Prostate gland (tissue), 2 donors: ENCODE measurements at regions not wholly inside any gene's neighbourhood (a gene's known extent, or its start where the extent isn't known, plus 50 kb on each side); places are given as distances from the start of the nearest gene placed in this dataset.
"Not testable (repeated sequence)": the region's sequence is repeated elsewhere in the genome, so short reads cannot be mapped to it uniquely, and the experiment has no call there.

Experiments used
- DNase-seq: peaks from one replicate; pipeline ENCODE4 v3.0.0-alpha.2; 2019; ENCODE audit warnings: low spot score
- H3K27ac ChIP-seq, 2 donors: fragments of 200-600 bp; sonication (generic); 2 replicates each; pipeline ENCODE4 v1.5.1; 2017 to 2019
- H3K27me3 ChIP-seq: fragments of 200-600 bp; sonication (generic); replicated peaks from 2 replicates; pipeline ENCODE4 v1.5.1; 2019; ENCODE audit not compliant: insufficient read depth
- H3K36me3 ChIP-seq, 2 donors: fragments of 200-600 bp; sonication (generic); 1 replicate in 1 of 2; 2 replicates in 1 of 2; pipeline versions ENCODE4 v1.5.1 to v1.8.1; 2017 to 2019
- H3K4me1 ChIP-seq: fragments of 200-600 bp; sonication (generic); replicated peaks from 2 replicates; pipeline ENCODE4 v1.5.1; 2019
- H3K4me3 ChIP-seq, 2 donors: fragments of 200-600 bp; sonication (generic); 2 replicates each; pipeline ENCODE4 v1.5.1; 2017 to 2019
- H3K9me3 ChIP-seq: fragments of 200-600 bp; sonication (generic); 2 replicates; pipeline ENCODE4 v1.5.1; 2017
- POLR2A ChIP-seq: fragments of 450-650 bp; IDR thresholded peaks from one replicate; pipeline ENCODE4 v1.6.1; 2016; ENCODE audit warnings: antibody characterized with exemption, mild to moderate bottlenecking
- POLR2AphosphoS5 ChIP-seq: sonication (generic); formaldehyde crosslinking; IDR thresholded peaks from one replicate; pipeline ENCODE4 v1.6.1; 2017; ENCODE audit warnings: antibody characterized with exemption
- WGBS: methylation state at CpG from one replicate; pipeline ENCODE4 v1.1.5; 2018; 5-methylcytosine and 5-hydroxymethylcytosine counted together
- intact Hi-C: fragments of 100-400 bp; cut with DNase I; formaldehyde crosslinking; loops from one replicate; pipeline ENCODE4 v1.14.2; 2022
- TF ChIP-seq, protein P1 (sequence below), 4 experiments: fragments of 200-600 bp in 2 of 4; fragments of 450-650 bp in 2 of 4; sonication (generic) in 2 of 4; IDR thresholded peaks; 1 replicate in 3 of 4; 2 replicates in 1 of 4; pipeline ENCODE4 v1.5.1; 2016 to 2019; ENCODE audit warnings: antibody characterized with exemption in 4 of 4, mild to moderate bottlenecking in 2 of 4, moderate library complexity in 2 of 4

- no peaks in the 10 kb centered on the region for H3K9me3 ChIP-seq
- 85% methylated on average over 9 of the region's 9 CpGs for WGBS
- intact Hi-C loops = loop anchor here (5.0 kb wide), 1 partner anchor 258 kb away; no protein-coding TSS in a partner anchor
- TF ChIP-seq POLR2A (no peak), POLR2AphosphoS5 (no peak)
- TF ChIP-seq, protein P1, sequence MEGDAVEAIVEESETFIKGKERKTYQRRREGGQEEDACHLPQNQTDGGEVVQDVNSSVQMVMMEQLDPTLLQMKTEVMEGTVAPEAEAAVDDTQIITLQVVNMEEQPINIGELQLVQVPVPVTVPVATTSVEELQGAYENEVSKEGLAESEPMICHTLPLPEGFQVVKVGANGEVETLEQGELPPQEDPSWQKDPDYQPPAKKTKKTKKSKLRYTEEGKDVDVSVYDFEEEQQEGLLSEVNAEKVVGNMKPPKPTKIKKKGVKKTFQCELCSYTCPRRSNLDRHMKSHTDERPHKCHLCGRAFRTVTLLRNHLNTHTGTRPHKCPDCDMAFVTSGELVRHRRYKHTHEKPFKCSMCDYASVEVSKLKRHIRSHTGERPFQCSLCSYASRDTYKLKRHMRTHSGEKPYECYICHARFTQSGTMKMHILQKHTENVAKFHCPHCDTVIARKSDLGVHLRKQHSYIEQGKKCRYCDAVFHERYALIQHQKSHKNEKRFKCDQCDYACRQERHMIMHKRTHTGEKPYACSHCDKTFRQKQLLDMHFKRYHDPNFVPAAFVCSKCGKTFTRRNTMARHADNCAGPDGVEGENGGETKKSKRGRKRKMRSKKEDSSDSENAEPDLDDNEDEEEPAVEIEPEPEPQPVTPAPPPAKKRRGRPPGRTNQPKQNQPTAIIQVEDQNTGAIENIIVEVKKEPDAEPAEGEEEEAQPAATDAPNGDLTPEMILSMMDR (IDR thresholded peaks at IDR 0.05) = no peak
- no peak overlapping the region for H3K27ac ChIP-seq
- H3K36me3 ChIP-seq = no peaks in the 10 kb centered on the region
- H3K4me1 ChIP-seq = no peaks in the 10 kb centered on the region
- H3K4me3 ChIP-seq = no peak overlapping the region
- H3K27me3 ChIP-seq = no peaks in the 10 kb centered on the region
- no peak for DNase-seq
These were observed 414.3 kb downstream of the TMEM121 start for GRCh38 chr14:105940534-105941225.

DNA sequence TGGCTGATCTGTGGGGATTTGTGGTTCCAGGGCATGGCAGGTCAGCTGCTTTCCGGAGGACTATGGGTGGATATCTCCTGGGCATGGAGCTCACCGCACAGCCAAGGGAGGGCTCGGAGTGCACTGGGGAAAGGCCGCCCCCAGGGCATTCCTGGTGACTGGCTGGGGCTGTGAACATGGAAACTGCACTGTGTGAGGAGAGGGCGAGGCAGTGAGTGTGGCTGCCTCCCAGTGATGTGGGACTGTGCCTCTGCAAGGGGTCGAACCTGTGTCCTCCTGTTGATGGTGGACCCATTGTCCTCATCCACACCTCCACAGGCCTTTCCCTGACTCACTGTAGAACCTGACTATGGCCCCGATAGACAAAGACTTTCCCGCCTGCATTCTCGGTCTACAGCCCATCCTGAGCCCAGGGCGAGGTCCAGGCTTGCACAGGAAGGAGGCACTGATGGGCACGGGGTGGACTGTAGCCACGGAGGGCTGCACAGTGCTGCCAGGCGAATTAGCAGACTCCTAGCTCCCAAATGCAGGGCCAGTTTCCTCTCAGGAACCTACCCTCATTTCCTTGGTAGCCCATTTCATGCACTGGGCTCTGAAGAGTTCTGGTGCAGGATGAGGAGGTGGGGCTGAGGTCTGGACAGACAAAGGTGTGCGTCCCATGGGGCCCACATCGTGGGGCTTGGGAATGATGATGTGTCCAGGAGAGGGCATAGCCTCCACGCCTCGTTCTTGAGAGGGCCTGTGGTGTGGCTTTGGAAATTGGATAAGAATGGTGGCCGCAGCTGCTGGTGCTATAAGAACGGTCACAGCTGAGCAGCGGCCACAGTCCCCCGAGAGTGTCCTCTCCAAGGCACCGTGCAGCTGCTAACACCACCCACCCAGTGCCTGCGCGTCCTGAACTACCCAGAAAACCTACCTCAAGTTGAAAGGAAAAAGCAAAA, 415.1 kb downstream of the TMEM121 start:
- Histone ChIP-seq H3K9me3 (no peaks in the 10 kb centered on the region), H3K4me1 (no peaks in the 10 kb centered on the region), H3K27me3 (no peaks in the 10 kb centered on the region), H3K4me3 (no peak overlapping the region), H3K27ac (no peak overlapping the region), H3K36me3 (no peaks in the 10 kb centered on the region)
- intact Hi-C loops = loop anchor here (5.0 kb wide), 1 partner anchor 259 kb away; no protein-coding TSS in a partner anchor
- no peak for DNase-seq
- TF ChIP-seq, protein P1 (IDR thresholded peaks at IDR 0.05) = no peak
- TF ChIP-seq POLR2AphosphoS5 = no peak
- TF ChIP-seq POLR2A = no peak
- WGBS = 83% methylated on average over 24 of the region's 24 CpGs

DNA sequence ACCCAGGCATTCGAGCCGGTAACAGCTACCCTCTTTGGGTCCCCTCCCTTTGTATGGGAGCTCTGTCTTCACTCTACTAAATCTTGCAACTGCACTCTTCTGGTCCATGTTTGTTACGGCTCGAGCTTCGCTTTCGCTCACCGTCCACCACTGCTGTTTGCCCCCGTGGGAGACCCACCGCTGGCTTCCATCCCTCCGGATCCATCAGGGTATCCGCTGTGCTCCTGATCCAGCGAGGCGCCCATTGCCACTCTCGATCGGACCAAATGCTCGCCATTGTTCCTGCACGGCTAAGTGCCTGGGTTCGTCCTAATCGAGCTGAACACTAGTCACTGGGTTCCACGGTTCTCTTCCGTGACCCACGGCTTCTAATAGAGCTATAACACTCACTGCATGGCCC, 416.3 kb downstream of the TMEM121 start:
- H3K27me3 ChIP-seq, H3K27ac ChIP-seq, H3K4me1 ChIP-seq, DNase-seq, H3K36me3 ChIP-seq, H3K4me3 ChIP-seq, H3K9me3 ChIP-seq: not testable (repeated sequence)
- WGBS = 91% methylated on average over 22 of the region's 22 CpGs
- intact Hi-C loops = loop anchor here (5.0 kb wide), 1 partner anchor 260 kb away; no protein-coding TSS in a partner anchor

DNA sequence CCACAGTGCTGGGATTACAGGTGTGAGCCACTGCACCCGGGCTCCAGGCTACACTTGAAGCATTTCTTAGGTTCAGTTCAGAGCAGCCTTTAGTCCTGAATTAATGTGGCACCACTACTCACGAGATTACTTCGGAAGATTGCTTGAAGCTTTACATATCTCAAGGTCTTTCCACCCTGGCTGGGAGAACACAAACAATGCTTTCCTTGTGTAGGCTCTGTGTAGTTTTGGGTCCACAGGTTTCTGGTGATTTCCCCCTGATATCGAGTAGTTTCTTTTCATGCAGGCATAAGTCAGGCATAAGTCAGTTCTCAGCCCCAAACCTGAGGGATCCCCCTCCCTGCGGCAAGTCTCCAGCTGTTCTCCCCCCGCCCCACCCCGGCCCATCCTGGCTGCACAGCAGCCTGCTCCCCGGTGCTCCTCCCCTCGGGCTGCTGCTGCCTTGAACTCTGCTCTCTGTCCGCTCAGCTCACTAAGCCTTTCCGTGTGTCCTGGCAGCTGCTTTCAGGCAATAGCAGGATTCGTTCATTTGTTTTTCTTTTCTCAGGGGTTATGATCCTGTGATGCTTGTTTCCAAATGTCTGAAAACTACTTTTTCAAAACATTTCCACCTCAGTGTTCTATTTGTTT, 417.7 kb downstream of the TMEM121 start:
- Histone ChIP-seq H3K27ac (no peak overlapping the region), H3K4me3 (no peak overlapping the region), H3K4me1 (no peaks in the 10 kb centered on the region), H3K9me3 (no peaks in the 10 kb centered on the region), H3K36me3 (no peaks in the 10 kb centered on the region), H3K27me3 (no peaks in the 10 kb centered on the region)
- WGBS = 77% methylated on average over 12 of the region's 12 CpGs
- intact Hi-C loops = loop anchor here (5.0 kb wide), 1 partner anchor 262 kb away; no protein-coding TSS in a partner anchor
- DNase-seq = no peak
- TF ChIP-seq POLR2A (no peak), POLR2AphosphoS5 (no peak)
- TF ChIP-seq, protein P1 (IDR thresholded peaks at IDR 0.05) = no peak
